ENCODE measurements at regions not wholly inside any gene's neighbourhood (a gene's known extent, or its start where the extent isn't known, plus 50 kb on each side); places are given as distances from the start of the nearest gene placed in this dataset.

GRCh38 chr17:33945646-33946546, 309.2 kb upstream of the CCL2 start:
- TF ChIP-seq CTCF (IDR thresholded peaks at IDR 0.05) = no peak
- no peak for TF ChIP-seq EP300 (IDR thresholded peaks at IDR 0.05)
- TF ChIP-seq POLR2A (IDR thresholded peaks at IDR 0.05) = no peak
